Esophagus muscularis mucosa (tissue), 3 donors: ENCODE measurements at regions not wholly inside any gene's neighbourhood (a gene's known extent, or its start where the extent isn't known, plus 50 kb on each side); places are given as distances from the start of the nearest gene placed in this dataset.

ENCODE experiments used
- POLR2A ChIP-seq: fragments of 450-650 bp; IDR thresholded peaks from one replicate; pipeline ENCODE4 v1.6.1; 2017; ENCODE audit warnings: antibody characterized with exemption, moderate library complexity, mild to moderate bottlenecking, low read depth
- POLR2AphosphoS5 ChIP-seq, 2 donors: sonication (generic); formaldehyde crosslinking; IDR thresholded peaks; one replicate each; pipeline ENCODE4 v1.6.1; 2017; ENCODE audit warnings: antibody characterized with exemption in 2 of 2
- TF ChIP-seq, protein P1 (sequence below), 3 experiments: fragments of 200-600 bp in 2 of 3; fragments of 450-650 bp in 1 of 3; sonication (generic) in 2 of 3; IDR thresholded peaks; one replicate each; pipeline ENCODE4 v1.5.1; 2017 to 2019; ENCODE audit warnings: antibody characterized with exemption in 3 of 3, mild to moderate bottlenecking in 2 of 3, moderate library complexity in 1 of 3

DNA sequence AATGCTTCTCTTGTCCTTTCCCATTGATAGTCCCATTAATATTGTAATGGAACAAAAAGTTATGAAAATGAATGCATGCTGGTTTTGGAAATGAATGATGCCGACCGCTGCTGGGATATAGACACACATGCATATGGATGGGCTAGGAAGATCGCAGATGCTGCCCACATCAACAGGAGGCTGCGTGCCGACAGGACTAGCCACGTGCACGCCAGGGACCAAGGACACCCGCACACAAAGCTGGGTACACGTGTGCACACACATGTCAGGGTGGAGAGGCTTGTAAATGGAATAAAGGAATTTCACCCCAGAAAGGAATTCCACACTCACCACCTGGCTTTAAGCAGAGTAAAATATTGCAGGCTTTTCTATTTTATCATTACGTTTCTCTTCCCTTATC is 153.8 kb upstream of the VASH1 start:
- TF ChIP-seq, protein P1, sequence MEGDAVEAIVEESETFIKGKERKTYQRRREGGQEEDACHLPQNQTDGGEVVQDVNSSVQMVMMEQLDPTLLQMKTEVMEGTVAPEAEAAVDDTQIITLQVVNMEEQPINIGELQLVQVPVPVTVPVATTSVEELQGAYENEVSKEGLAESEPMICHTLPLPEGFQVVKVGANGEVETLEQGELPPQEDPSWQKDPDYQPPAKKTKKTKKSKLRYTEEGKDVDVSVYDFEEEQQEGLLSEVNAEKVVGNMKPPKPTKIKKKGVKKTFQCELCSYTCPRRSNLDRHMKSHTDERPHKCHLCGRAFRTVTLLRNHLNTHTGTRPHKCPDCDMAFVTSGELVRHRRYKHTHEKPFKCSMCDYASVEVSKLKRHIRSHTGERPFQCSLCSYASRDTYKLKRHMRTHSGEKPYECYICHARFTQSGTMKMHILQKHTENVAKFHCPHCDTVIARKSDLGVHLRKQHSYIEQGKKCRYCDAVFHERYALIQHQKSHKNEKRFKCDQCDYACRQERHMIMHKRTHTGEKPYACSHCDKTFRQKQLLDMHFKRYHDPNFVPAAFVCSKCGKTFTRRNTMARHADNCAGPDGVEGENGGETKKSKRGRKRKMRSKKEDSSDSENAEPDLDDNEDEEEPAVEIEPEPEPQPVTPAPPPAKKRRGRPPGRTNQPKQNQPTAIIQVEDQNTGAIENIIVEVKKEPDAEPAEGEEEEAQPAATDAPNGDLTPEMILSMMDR (IDR thresholded peaks at IDR 0.05), result no peak
- TF ChIP-seq POLR2AphosphoS5 (IDR thresholded peaks at IDR 0.05), result no peak
- TF ChIP-seq POLR2A, result no peak
